ENCODE measurements at regions not wholly inside any gene's neighbourhood (a gene's known extent, or its start where the extent isn't known, plus 50 kb on each side); places are given as distances from the start of the nearest gene placed in this dataset.

- TF ChIP-seq CTCF (conservative IDR thresholded peaks at IDR 0.05) (no peak), EZH2 (IDR thresholded peaks at IDR 0.05; ENCODE audit: low read depth) (no peak)
These were observed 64.3 kb upstream of the PCGF5 start for GRCh38 chr10:91156196-91156595.

Data from PC-9 (cell line).